ENCODE measurements at regions not wholly inside any gene's neighbourhood (a gene's known extent, or its start where the extent isn't known, plus 50 kb on each side); places are given as distances from the start of the nearest gene placed in this dataset.

GRCh38 chr1:219676012-219676765 lies 63.3 kb upstream of the ZC3H11B start:
- TF ChIP-seq CTCF (conservative IDR thresholded peaks at IDR 0.05; ENCODE audit: low read depth, low read length) (no peak), ELK1 (IDR thresholded peaks at IDR 0.05; ENCODE audit: borderline replicate concordance, low read depth, low read length) (no peak), POLR2A (IDR thresholded peaks at IDR 0.05; ENCODE audit: low read depth, low read length) (no peak), FOS (IDR thresholded peaks at IDR 0.05; ENCODE audit: low read depth, low read length) (no peak), RCOR1 (IDR thresholded peaks at IDR 0.05; ENCODE audit: insufficient replicate concordance, low read length) (no peak), USF2 (IDR thresholded peaks at IDR 0.05; ENCODE audit: low read depth, low read length) (no peak), SMC3 (IDR thresholded peaks at IDR 0.05; ENCODE audit: low read depth, low read length) (no peak), BHLHE40 (IDR thresholded peaks at IDR 0.05; ENCODE audit: low read depth, low read length) (no peak), CEBPB (IDR thresholded peaks at IDR 0.05; ENCODE audit: low read depth, low read length) (no peak), CHD1 (IDR thresholded peaks at IDR 0.05; ENCODE audit: low read depth, low read length) (no peak), RFX5 (IDR thresholded peaks at IDR 0.05; ENCODE audit: low read depth, low read length) (no peak)
